NCI-H146 treated with DMSO at 0.1 percent for 48 hours (cell line): ENCODE measurements at regions not wholly inside any gene's neighbourhood (a gene's known extent, or its start where the extent isn't known, plus 50 kb on each side); places are given as distances from the start of the nearest gene placed in this dataset.
"Not testable (repeated sequence)": the region's sequence is repeated elsewhere in the genome, so short reads cannot be mapped to it uniquely, and the experiment has no call there.

Source experiments
- DNase-seq: peaks from one replicate; lab custom pipeline; 2025; ENCODE audit not compliant: unreplicated experiment; lab: John Stamatoyannopoulos, UW

- not testable (repeated sequence) for DNase-seq
Observed at GRCh38 chr11:3445535-3445934, 66.6 kb upstream of the ZNF195 start.

GRCh38 chr11:3444420-3444744 is 65.4 kb upstream of the ZNF195 start:
- DNase-seq: not testable (repeated sequence)

GRCh38 chr11:3443700-3444419 is 64.9 kb upstream of the ZNF195 start:
- DNase-seq: not testable (repeated sequence)

GRCh38 chr11:3437441-3437840 is 58.5 kb upstream of the ZNF195 start:
- not testable (repeated sequence) for DNase-seq

GRCh38 chr11:3434976-3435375 is 56.0 kb upstream of the ZNF195 start:
- no peak for DNase-seq

GRCh38 chr11:3429191-3429590 is 50.2 kb upstream of the ZNF195 start:
- DNase-seq: not testable (repeated sequence)
